ENCODE measurements at regions not wholly inside any gene's neighbourhood (a gene's known extent, or its start where the extent isn't known, plus 50 kb on each side); places are given as distances from the start of the nearest gene placed in this dataset.

DNA sequence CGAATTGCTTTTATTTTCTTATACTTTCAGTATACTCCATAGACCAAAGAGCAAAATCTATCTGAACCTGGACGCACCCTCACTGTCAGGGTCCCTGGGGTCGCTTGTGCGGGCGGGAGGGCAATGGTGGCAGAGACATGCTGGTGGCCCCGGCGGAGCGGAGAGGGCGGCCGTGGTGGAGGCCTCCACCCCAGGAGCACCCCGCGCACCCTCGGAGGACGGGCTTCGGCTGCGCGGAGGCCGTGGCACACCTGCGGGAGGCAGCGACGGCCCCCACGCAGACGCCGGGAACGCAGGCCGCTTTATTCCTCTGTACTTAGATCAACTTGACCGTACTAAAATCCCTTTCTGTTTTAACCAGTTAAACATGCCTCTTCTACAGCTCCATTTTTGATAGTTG, 1077.4 kb downstream of the BRD1 start:
- peaks cover 5% of the 10 kb centered on the region for H3K27me3 Mint-ChIP-seq (ENCODE audit: insufficient read depth, low read depth, poor library complexity)
- no peaks in the 10 kb centered on the region for H3K4me1 Mint-ChIP-seq
- DNase-seq (ENCODE audit: low spot score) (no peak), ATAC-seq (no peak)
- Histone ChIP-seq H3F3A (replicated peaks; ENCODE audit: low read depth) (no peaks in the 10 kb centered on the region), H3K79me2 (replicated peaks; ENCODE audit: insufficient read depth) (no peaks in the 10 kb centered on the region), H4K20me1 (replicated peaks; ENCODE audit: insufficient read depth) (no peaks in the 10 kb centered on the region), H3K27ac (ENCODE audit: low read depth) (no peak overlapping the region), H3K4me2 (no peak overlapping the region), H2AFZ (no peak overlapping the region), H3K4me1 (ENCODE audit: insufficient read depth) (no peaks in the 10 kb centered on the region), H3K27me3 (ENCODE audit: insufficient read depth) (no peaks in the 10 kb centered on the region), H3K36me3 (ENCODE audit: insufficient read depth) (no peaks in the 10 kb centered on the region; the same call in 1 of the 2 replicates), H3K9me2 (ENCODE audit: insufficient read depth) (no peaks in the 10 kb centered on the region), H3K4me3 (no peak overlapping the region)
- no peaks in the 10 kb centered on the region for H3K9me3 Mint-ChIP-seq
- no peak for TF ChIP-seq STAT1 (IDR thresholded peaks at IDR 0.05; ENCODE audit: unreplicated experiment)
- TF ChIP-seq NANOG (IDR thresholded peaks at IDR 0.05; ENCODE audit: borderline replicate concordance) = no peak
- no peak for TF ChIP-seq POLR2AphosphoS5 (IDR thresholded peaks at IDR 0.05; ENCODE audit: low read depth)
- TF ChIP-seq, protein P1, sequence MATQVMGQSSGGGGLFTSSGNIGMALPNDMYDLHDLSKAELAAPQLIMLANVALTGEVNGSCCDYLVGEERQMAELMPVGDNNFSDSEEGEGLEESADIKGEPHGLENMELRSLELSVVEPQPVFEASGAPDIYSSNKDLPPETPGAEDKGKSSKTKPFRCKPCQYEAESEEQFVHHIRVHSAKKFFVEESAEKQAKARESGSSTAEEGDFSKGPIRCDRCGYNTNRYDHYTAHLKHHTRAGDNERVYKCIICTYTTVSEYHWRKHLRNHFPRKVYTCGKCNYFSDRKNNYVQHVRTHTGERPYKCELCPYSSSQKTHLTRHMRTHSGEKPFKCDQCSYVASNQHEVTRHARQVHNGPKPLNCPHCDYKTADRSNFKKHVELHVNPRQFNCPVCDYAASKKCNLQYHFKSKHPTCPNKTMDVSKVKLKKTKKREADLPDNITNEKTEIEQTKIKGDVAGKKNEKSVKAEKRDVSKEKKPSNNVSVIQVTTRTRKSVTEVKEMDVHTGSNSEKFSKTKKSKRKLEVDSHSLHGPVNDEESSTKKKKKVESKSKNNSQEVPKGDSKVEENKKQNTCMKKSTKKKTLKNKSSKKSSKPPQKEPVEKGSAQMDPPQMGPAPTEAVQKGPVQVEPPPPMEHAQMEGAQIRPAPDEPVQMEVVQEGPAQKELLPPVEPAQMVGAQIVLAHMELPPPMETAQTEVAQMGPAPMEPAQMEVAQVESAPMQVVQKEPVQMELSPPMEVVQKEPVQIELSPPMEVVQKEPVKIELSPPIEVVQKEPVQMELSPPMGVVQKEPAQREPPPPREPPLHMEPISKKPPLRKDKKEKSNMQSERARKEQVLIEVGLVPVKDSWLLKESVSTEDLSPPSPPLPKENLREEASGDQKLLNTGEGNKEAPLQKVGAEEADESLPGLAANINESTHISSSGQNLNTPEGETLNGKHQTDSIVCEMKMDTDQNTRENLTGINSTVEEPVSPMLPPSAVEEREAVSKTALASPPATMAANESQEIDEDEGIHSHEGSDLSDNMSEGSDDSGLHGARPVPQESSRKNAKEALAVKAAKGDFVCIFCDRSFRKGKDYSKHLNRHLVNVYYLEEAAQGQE (IDR thresholded peaks at IDR 0.05; ENCODE audit: unreplicated experiment) = no peak
- no peak for TF ChIP-seq ZNF331 (CRISPR knock-in tag; IDR thresholded peaks at IDR 0.05; ENCODE audit: low read depth)
- TF ChIP-seq, protein P2, sequence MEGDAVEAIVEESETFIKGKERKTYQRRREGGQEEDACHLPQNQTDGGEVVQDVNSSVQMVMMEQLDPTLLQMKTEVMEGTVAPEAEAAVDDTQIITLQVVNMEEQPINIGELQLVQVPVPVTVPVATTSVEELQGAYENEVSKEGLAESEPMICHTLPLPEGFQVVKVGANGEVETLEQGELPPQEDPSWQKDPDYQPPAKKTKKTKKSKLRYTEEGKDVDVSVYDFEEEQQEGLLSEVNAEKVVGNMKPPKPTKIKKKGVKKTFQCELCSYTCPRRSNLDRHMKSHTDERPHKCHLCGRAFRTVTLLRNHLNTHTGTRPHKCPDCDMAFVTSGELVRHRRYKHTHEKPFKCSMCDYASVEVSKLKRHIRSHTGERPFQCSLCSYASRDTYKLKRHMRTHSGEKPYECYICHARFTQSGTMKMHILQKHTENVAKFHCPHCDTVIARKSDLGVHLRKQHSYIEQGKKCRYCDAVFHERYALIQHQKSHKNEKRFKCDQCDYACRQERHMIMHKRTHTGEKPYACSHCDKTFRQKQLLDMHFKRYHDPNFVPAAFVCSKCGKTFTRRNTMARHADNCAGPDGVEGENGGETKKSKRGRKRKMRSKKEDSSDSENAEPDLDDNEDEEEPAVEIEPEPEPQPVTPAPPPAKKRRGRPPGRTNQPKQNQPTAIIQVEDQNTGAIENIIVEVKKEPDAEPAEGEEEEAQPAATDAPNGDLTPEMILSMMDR (conservative IDR thresholded peaks at IDR 0.05; ENCODE audit: low read depth in 2 of 2) = no peak
- TF ChIP-seq, protein P3, sequence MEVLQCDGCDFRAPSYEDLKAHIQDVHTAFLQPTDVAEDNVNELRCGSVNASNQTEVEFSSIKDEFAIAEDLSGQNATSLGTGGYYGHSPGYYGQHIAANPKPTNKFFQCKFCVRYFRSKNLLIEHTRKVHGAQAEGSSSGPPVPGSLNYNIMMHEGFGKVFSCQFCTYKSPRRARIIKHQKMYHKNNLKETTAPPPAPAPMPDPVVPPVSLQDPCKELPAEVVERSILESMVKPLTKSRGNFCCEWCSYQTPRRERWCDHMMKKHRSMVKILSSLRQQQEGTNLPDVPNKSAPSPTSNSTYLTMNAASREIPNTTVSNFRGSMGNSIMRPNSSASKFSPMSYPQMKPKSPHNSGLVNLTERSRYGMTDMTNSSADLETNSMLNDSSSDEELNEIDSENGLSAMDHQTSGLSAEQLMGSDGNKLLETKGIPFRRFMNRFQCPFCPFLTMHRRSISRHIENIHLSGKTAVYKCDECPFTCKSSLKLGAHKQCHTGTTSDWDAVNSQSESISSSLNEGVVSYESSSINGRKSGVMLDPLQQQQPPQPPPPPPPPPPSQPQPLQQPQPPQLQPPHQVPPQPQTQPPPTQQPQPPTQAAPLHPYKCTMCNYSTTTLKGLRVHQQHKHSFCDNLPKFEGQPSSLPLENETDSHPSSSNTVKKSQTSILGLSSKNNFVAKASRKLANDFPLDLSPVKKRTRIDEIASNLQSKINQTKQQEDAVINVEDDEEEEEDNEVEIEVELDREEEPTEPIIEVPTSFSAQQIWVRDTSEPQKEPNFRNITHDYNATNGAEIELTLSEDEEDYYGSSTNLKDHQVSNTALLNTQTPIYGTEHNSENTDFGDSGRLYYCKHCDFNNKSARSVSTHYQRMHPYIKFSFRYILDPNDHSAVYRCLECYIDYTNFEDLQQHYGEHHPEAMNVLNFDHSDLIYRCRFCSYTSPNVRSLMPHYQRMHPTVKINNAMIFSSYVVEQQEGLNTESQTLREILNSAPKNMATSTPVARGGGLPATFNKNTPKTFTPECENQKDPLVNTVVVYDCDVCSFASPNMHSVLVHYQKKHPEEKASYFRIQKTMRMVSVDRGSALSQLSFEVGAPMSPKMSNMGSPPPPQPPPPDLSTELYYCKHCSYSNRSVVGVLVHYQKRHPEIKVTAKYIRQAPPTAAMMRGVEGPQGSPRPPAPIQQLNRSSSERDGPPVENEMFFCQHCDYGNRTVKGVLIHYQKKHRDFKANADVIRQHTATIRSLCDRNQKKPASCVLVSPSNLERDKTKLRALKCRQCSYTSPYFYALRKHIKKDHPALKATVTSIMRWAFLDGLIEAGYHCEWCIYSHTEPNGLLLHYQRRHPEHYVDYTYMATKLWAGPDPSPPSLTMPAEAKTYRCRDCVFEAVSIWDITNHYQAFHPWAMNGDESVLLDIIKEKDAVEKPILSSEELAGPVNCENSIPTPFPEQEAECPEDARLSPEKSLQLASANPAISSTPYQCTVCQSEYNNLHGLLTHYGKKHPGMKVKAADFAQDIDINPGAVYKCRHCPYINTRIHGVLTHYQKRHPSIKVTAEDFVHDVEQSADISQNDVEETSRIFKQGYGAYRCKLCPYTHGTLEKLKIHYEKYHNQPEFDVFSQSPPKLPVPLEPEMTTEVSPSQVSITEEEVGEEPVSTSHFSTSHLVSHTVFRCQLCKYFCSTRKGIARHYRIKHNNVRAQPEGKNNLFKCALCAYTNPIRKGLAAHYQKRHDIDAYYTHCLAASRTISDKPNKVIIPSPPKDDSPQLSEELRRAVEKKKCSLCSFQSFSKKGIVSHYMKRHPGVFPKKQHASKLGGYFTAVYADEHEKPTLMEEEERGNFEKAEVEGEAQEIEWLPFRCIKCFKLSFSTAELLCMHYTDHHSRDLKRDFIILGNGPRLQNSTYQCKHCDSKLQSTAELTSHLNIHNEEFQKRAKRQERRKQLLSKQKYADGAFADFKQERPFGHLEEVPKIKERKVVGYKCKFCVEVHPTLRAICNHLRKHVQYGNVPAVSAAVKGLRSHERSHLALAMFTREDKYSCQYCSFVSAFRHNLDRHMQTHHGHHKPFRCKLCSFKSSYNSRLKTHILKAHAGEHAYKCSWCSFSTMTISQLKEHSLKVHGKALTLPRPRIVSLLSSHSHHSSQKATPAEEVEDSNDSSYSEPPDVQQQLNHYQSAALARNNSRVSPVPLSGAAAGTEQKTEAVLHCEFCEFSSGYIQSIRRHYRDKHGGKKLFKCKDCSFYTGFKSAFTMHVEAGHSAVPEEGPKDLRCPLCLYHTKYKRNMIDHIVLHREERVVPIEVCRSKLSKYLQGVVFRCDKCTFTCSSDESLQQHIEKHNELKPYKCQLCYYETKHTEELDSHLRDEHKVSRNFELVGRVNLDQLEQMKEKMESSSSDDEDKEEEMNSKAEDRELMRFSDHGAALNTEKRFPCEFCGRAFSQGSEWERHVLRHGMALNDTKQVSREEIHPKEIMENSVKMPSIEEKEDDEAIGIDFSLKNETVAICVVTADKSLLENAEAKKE (CRISPR knock-in tag; IDR thresholded peaks at IDR 0.05) = no peak
- no peak for TF ChIP-seq EZH2 (IDR thresholded peaks at IDR 0.05; ENCODE audit: low read depth, unreplicated experiment)
- TF ChIP-seq EZH2phosphoT487 (IDR thresholded peaks at IDR 0.05; ENCODE audit: unreplicated experiment) = no peak
- TF ChIP-seq, protein P4, sequence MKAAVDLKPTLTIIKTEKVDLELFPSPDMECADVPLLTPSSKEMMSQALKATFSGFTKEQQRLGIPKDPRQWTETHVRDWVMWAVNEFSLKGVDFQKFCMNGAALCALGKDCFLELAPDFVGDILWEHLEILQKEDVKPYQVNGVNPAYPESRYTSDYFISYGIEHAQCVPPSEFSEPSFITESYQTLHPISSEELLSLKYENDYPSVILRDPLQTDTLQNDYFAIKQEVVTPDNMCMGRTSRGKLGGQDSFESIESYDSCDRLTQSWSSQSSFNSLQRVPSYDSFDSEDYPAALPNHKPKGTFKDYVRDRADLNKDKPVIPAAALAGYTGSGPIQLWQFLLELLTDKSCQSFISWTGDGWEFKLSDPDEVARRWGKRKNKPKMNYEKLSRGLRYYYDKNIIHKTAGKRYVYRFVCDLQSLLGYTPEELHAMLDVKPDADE (IDR thresholded peaks at IDR 0.05) = no peak
- TF ChIP-seq JUNB (IDR thresholded peaks at IDR 0.05; ENCODE audit: unreplicated experiment) = no peak
- no peak for TF ChIP-seq CREB1 (CRISPR knock-in tag; IDR thresholded peaks at IDR 0.05; ENCODE audit: low read depth)
- TF ChIP-seq ZNF114 (CRISPR knock-in tag; IDR thresholded peaks at IDR 0.05) = no peak
- H3K4me3 Mint-ChIP-seq = no peak overlapping the region
- H3K27ac Mint-ChIP-seq = no peak overlapping the region
- no peaks in the 10 kb centered on the region; the same call in 2 of the 3 replicates for H3K36me3 Mint-ChIP-seq (ENCODE audit: low read depth)

Measured in GM23338 (cell line).